ENCODE measurements at regions not wholly inside any gene's neighbourhood (a gene's known extent, or its start where the extent isn't known, plus 50 kb on each side); places are given as distances from the start of the nearest gene placed in this dataset.

- no peak overlapping the region for H3K27ac ChIP-seq
- no peaks in the 10 kb centered on the region for H3K9me3 ChIP-seq
- H3K9ac ChIP-seq (ENCODE audit: low read depth in 2 of 2, low read length in 2 of 2): no peak overlapping the region
- no peaks in the 10 kb centered on the region for H3K36me3 ChIP-seq
- H3K4me3 ChIP-seq: no peak overlapping the region
- TF ChIP-seq, protein P1, sequence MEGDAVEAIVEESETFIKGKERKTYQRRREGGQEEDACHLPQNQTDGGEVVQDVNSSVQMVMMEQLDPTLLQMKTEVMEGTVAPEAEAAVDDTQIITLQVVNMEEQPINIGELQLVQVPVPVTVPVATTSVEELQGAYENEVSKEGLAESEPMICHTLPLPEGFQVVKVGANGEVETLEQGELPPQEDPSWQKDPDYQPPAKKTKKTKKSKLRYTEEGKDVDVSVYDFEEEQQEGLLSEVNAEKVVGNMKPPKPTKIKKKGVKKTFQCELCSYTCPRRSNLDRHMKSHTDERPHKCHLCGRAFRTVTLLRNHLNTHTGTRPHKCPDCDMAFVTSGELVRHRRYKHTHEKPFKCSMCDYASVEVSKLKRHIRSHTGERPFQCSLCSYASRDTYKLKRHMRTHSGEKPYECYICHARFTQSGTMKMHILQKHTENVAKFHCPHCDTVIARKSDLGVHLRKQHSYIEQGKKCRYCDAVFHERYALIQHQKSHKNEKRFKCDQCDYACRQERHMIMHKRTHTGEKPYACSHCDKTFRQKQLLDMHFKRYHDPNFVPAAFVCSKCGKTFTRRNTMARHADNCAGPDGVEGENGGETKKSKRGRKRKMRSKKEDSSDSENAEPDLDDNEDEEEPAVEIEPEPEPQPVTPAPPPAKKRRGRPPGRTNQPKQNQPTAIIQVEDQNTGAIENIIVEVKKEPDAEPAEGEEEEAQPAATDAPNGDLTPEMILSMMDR (IDR thresholded peaks at IDR 0.05): no peak
- intact Hi-C loops (cut with DNase I): no loop called here
- H3K4me1 ChIP-seq: no peaks in the 10 kb centered on the region
- H3K27me3 ChIP-seq: no peaks in the 10 kb centered on the region
- DNase-seq: no peak
Measured at GRCh38 chr7:142353147-142354060, 95.5 kb upstream of the PRSS58 start.

- intact Hi-C loops (cut with DNase I): no loop called here
Measured at GRCh38 chr7:142352543-142352942, 94.7 kb upstream of the PRSS58 start.

GRCh38 chr7:142351145-142351544 lies 93.3 kb upstream of the PRSS58 start:
- no peak for DNase-seq
- Histone ChIP-seq H3K27me3 (no peaks in the 10 kb centered on the region), H3K9me3 (no peaks in the 10 kb centered on the region), H3K4me3 (no peak overlapping the region), H3K36me3 (no peaks in the 10 kb centered on the region), H3K9ac (ENCODE audit: low read depth in 2 of 2, low read length in 2 of 2) (no peak overlapping the region), H3K27ac (no peak overlapping the region), H3K4me1 (no peaks in the 10 kb centered on the region)
- intact Hi-C loops (cut with DNase I): no loop called here
- TF ChIP-seq, protein P1 (IDR thresholded peaks at IDR 0.05): no peak

More at GRCh38 chr7:142352543-142352942, 94.7 kb upstream of the PRSS58 start:
- no peak overlapping the region for H3K4me3 ChIP-seq
- no peak overlapping the region for H3K9ac ChIP-seq (ENCODE audit: low read depth in 2 of 2, low read length in 2 of 2)
- H3K9me3 ChIP-seq: no peaks in the 10 kb centered on the region
- H3K27ac ChIP-seq: no peak overlapping the region
- no peaks in the 10 kb centered on the region for H3K27me3 ChIP-seq
- H3K4me1 ChIP-seq: no peaks in the 10 kb centered on the region
- no peak for DNase-seq
- H3K36me3 ChIP-seq: no peaks in the 10 kb centered on the region
- TF ChIP-seq, protein P1 (IDR thresholded peaks at IDR 0.05): no peak

GRCh38 chr7:142349670-142350405 lies 92.0 kb upstream of the PRSS58 start:
- H3K27ac ChIP-seq: no peak overlapping the region
- no peaks in the 10 kb centered on the region for H3K36me3 ChIP-seq
- H3K9ac ChIP-seq (ENCODE audit: low read depth in 2 of 2, low read length in 2 of 2): no peak overlapping the region
- no peak overlapping the region for H3K4me3 ChIP-seq
- no peaks in the 10 kb centered on the region for H3K4me1 ChIP-seq
- TF ChIP-seq, protein P1 (IDR thresholded peaks at IDR 0.05): no peak
- intact Hi-C loops (cut with DNase I): no loop called here
- no peaks in the 10 kb centered on the region for H3K9me3 ChIP-seq
- DNase-seq: no peak
- H3K27me3 ChIP-seq: no peaks in the 10 kb centered on the region

DNA sequence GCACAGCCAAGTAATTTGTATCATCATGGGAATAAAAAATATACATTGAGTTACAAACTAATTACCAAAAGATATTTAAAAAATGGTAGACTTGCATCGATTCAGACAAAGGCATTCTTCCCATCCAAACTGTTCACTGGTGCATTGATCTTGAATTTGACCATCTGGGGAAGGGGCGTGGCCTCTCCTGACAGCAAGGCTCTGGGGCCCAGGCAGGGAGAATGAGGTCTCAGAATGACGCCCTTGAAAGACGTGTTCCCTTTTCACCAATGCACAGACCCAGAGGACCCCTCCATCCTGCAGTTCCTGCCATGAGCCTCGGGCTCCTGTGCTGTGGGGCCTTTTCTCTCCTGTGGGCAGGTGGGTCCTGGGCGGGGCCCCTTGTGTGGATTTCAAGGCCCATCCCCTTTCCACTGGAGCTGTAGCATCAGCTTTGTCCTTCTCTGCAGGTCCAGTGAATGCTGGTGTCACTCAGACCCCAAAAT lies 91.1 kb upstream of the PRSS58 start:
- TF ChIP-seq, protein P1 (IDR thresholded peaks at IDR 0.05): no peak
- no peaks in the 10 kb centered on the region for H3K9me3 ChIP-seq
- DNase-seq: no peak
- H3K27me3 ChIP-seq: no peaks in the 10 kb centered on the region
- intact Hi-C loops (cut with DNase I): no loop called here
- H3K36me3 ChIP-seq: no peaks in the 10 kb centered on the region
- H3K9ac ChIP-seq (ENCODE audit: low read depth in 2 of 2, low read length in 2 of 2): no peak overlapping the region
- H3K4me3 ChIP-seq: no peak overlapping the region
- no peak overlapping the region for H3K27ac ChIP-seq
- no peaks in the 10 kb centered on the region for H3K4me1 ChIP-seq
